GM10248 (cell line): ENCODE measurements at regions not wholly inside any gene's neighbourhood (a gene's known extent, or its start where the extent isn't known, plus 50 kb on each side); places are given as distances from the start of the nearest gene placed in this dataset.

ENCODE experiments used
- CTCF ChIA-PET: fragments of 300-600 bp; sonication (Branson Sonifier 250); formaldehyde crosslinking; extraction: SDS; loops from one replicate; lab custom pipeline; 2021; ENCODE audit warnings: antibody characterized with exemption; lab: Yijun Ruan, JAX
- POLR2A ChIA-PET: fragments of 350-650 bp; sonication (Branson Sonifier 250); formaldehyde crosslinking; extraction: SDS; loops from one replicate; lab custom pipeline; 2020; ENCODE audit warnings: antibody characterized with exemption; lab: Yijun Ruan, JAX
- DNase-seq: peaks from one replicate; pipeline ENCODE4 v3.0.0; 2012; ENCODE audit errors: extremely low spot score
- CTCF ChIP-seq: IDR thresholded peaks from 2 replicates; pipeline ENCODE4 v1.5.1; 2012; ENCODE audit warnings: mild to moderate bottlenecking, low read depth; ENCODE audit errors: extremely low read depth, missing control alignments, control extremely low read depth

GRCh38 chr6:40325041-40325440 is 262.1 kb downstream of the LRFN2 start:
- ChIA-PET CTCF (interaction anchor here (3.7 kb wide), 1 partner anchor 17 kb away, joined by 19 read pairs; no protein-coding TSS in a partner anchor), POLR2A (no interaction called here)
- DNase-seq = no peak
- no peak for TF ChIP-seq CTCF

DNA sequence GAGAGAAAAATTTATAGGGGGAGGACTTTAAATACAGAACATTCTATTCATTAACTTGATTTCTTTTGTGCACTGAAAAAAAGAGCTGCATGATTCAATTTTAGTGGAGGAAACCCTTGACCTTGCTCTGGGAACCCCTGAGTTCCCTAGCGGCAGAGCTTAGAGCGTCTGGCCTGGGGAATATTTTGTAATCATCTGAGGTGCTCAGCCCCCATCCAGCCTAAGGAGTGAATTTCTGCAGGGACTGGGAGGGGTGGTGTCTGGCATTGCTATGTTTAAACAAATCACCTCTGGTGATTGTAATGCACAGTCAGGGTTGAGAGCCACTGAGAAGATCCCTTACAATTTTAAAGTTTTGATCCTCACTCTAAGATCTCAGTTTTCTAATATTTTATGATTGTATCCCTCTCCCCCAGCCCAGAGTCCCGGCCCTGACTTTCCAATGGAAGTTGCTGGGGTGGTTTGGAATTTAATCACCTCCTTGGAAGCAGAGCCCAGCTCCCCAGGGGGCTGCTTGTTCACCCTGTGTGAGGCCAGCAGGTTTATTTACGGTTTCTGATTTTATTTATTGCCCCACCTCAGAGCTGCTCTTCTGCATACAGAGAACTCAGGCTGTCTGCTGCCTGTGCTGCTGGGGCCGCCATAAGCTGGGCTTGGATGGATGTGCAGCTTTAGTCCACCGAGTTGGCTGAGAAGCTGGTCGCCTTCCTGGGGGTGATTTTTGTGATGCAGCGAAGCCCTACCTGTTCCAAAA is 263.1 kb downstream of the LRFN2 start:
- no peak for DNase-seq
- ChIA-PET CTCF (interaction anchor here (0.7 to 3.7 kb wide), 4 partner anchors 9 to 21 kb away, joined by 3 to 19 read pairs (median 4); no protein-coding TSS in a partner anchor), POLR2A (no interaction called here)
- no peak for TF ChIP-seq CTCF

DNA sequence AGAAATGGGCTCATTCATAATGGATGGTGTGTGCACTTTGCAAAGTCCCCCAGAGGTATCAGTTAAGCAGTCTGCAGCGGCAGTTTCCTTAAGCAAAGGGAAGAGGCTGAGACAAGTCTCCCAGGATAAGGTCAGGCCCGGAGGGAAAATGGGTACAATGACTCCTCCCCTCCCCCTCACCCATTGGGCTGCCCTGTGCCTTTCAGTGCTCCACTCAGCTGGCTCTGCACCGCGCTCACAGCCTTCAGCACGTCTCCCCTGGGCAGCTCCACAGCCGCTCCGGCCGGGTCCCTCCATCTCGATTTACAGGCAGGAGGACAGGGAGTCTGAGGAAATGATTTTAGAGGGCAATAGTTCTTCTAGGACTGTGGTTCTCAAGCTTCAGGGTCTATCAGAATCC is 264.8 kb downstream of the LRFN2 start:
- ChIA-PET CTCF (interaction anchor here (1.0 to 3.7 kb wide), 3 partner anchors 10 to 14 kb away, joined by 5 to 19 read pairs (median 6); no protein-coding TSS in a partner anchor), POLR2A (no interaction called here)
- no peak for TF ChIP-seq CTCF
- DNase-seq = no peak

DNA sequence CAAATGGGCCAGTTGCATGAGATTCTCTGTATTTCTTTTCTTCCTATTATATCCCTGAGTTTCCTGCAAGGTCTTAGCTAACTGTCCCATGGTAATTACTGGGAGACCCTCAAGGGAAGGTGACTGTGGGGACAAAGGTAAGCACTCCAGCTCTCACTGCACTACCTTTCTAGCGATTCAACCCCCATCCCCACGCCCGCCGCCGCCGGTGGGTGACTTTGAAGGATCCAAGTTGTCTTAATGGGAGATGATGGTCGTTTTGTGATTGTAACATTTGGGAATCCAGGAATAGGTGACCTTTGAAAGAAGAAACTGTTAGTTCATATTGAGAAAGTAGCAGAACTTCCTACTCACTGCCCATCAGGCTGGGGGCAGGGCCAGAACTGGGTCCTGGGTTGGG is 265.5 kb downstream of the LRFN2 start:
- no peak for TF ChIP-seq CTCF
- CTCF ChIA-PET = interaction anchor here (1.5 to 3.7 kb wide), 2 partner anchors 9 to 13 kb away, joined by 6 to 19 read pairs; no protein-coding TSS in a partner anchor
- DNase-seq = no peak
- POLR2A ChIA-PET = no interaction called here

DNA sequence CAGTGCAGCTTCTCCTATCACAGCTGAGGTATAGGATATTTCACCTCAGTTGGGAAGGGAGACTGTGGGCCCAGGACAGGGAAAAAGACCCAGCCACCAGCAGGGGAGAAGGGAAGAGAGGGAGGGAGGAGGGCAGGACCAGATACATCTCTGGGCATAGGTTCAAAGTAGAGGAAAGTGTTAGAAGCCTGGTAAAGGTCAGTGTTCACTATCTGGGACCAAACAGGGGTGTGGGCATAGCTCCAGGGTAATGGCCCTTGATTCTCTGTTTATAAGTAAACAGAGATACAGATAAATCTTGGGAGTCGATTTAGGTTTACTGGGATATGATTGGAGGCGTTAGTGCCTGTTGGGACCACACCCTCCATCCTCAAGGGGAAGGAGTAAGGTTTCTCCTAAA is 266.2 kb downstream of the LRFN2 start:
- ChIA-PET CTCF (no interaction called here), POLR2A (no interaction called here)
- DNase-seq = no peak
- no peak for TF ChIP-seq CTCF

GRCh38 chr6:40320441-40320840 is 266.7 kb downstream of the LRFN2 start:
- POLR2A ChIA-PET = no interaction called here
- no peak for DNase-seq
- CTCF ChIA-PET = interaction anchor here (1.1 kb wide), 1 partner anchor 8 kb away, joined by 3 read pairs; no protein-coding TSS in a partner anchor
- TF ChIP-seq CTCF = no peak
